HL-60 (cell line): ENCODE measurements at regions not wholly inside any gene's neighbourhood (a gene's known extent, or its start where the extent isn't known, plus 50 kb on each side); places are given as distances from the start of the nearest gene placed in this dataset.

ENCODE experiments used
- DNase-seq, 2 experiments: peaks; one replicate each; pipeline ENCODE4 v3.0.0-alpha.2; 2010 to 2020; ENCODE audit warnings: low read depth in 1 of 2, low spot score in 1 of 2
- H3K27ac ChIP-seq: fragments of 250-450 bp; sonication (Bioruptor Pico); replicated peaks from 2 replicates; pipeline ENCODE4 v1.5.1; 2020; ENCODE audit warnings: mild to moderate bottlenecking, moderate library complexity
- H3K27me3 ChIP-seq: fragments of 250-450 bp; sonication (Bioruptor Pico); 2 replicates; pipeline ENCODE4 v1.5.1; 2021; ENCODE audit warnings: mild to moderate bottlenecking, moderate library complexity; ENCODE audit not compliant: insufficient read depth, poor library complexity, severe bottlenecking
- H3K4me3 ChIP-seq: replicated peaks from 2 replicates; pipeline ENCODE4 v1.5.1; 2011; ENCODE audit warnings: mild to moderate bottlenecking, control low read depth, low read length; ENCODE audit not compliant: insufficient read depth
- GABPA ChIP-seq: IDR thresholded peaks from 2 replicates; pipeline ENCODE4 v1.6.1; 2012; ENCODE audit warnings: low read depth
- POLR2AphosphoS5 ChIP-seq: IDR thresholded peaks from 2 replicates; pipeline ENCODE4 v1.6.1; 2012; ENCODE audit warnings: low read depth
- SPI1 ChIP-seq: IDR thresholded peaks from 2 replicates; pipeline ENCODE4 v1.6.1; 2012; ENCODE audit warnings: low read depth, mild to moderate bottlenecking, borderline replicate concordance
- TF ChIP-seq, protein P1 (sequence below): IDR thresholded peaks from 2 replicates; pipeline ENCODE4 v1.6.1; 2012; ENCODE audit warnings: low read depth; ENCODE audit not compliant: insufficient replicate concordance
- TF ChIP-seq, protein P2 (sequence below): IDR thresholded peaks from one replicate; pipeline ENCODE4 v1.5.1; 2011; ENCODE audit warnings: low read length, control low read depth, inconsistent platforms; ENCODE audit not compliant: insufficient read depth

DNA sequence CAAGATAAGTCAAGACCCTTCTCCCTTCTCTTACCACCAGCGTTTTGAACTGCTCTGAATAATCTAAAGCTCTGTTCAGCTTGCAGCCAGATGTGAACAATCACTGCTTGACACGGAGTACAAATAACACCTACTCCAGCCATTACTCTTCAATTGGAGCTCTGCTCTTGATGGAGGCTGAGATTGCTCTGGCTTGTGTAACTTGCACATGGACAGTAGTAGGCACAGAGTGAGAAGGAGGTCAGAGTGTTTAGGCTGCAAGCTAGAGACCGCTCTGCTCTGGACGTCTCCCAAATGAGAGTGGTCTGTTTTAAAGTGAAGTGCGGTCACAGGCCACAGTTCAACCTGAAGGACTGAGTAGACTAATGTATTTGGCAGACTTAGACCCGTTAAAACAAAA is 158.3 kb downstream of the HDGFL1 start:
- DNase-seq, result no peak
- no peak for TF ChIP-seq POLR2AphosphoS5
- TF ChIP-seq GABPA, result no peak
- TF ChIP-seq, protein P1, sequence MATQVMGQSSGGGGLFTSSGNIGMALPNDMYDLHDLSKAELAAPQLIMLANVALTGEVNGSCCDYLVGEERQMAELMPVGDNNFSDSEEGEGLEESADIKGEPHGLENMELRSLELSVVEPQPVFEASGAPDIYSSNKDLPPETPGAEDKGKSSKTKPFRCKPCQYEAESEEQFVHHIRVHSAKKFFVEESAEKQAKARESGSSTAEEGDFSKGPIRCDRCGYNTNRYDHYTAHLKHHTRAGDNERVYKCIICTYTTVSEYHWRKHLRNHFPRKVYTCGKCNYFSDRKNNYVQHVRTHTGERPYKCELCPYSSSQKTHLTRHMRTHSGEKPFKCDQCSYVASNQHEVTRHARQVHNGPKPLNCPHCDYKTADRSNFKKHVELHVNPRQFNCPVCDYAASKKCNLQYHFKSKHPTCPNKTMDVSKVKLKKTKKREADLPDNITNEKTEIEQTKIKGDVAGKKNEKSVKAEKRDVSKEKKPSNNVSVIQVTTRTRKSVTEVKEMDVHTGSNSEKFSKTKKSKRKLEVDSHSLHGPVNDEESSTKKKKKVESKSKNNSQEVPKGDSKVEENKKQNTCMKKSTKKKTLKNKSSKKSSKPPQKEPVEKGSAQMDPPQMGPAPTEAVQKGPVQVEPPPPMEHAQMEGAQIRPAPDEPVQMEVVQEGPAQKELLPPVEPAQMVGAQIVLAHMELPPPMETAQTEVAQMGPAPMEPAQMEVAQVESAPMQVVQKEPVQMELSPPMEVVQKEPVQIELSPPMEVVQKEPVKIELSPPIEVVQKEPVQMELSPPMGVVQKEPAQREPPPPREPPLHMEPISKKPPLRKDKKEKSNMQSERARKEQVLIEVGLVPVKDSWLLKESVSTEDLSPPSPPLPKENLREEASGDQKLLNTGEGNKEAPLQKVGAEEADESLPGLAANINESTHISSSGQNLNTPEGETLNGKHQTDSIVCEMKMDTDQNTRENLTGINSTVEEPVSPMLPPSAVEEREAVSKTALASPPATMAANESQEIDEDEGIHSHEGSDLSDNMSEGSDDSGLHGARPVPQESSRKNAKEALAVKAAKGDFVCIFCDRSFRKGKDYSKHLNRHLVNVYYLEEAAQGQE, result no peak
- TF ChIP-seq, protein P2, sequence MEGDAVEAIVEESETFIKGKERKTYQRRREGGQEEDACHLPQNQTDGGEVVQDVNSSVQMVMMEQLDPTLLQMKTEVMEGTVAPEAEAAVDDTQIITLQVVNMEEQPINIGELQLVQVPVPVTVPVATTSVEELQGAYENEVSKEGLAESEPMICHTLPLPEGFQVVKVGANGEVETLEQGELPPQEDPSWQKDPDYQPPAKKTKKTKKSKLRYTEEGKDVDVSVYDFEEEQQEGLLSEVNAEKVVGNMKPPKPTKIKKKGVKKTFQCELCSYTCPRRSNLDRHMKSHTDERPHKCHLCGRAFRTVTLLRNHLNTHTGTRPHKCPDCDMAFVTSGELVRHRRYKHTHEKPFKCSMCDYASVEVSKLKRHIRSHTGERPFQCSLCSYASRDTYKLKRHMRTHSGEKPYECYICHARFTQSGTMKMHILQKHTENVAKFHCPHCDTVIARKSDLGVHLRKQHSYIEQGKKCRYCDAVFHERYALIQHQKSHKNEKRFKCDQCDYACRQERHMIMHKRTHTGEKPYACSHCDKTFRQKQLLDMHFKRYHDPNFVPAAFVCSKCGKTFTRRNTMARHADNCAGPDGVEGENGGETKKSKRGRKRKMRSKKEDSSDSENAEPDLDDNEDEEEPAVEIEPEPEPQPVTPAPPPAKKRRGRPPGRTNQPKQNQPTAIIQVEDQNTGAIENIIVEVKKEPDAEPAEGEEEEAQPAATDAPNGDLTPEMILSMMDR, result no peak
- no peak for TF ChIP-seq SPI1
- Histone ChIP-seq H3K27me3 (no peaks in the 10 kb centered on the region), H3K4me3 (no peak overlapping the region), H3K27ac (no peak overlapping the region)

DNA sequence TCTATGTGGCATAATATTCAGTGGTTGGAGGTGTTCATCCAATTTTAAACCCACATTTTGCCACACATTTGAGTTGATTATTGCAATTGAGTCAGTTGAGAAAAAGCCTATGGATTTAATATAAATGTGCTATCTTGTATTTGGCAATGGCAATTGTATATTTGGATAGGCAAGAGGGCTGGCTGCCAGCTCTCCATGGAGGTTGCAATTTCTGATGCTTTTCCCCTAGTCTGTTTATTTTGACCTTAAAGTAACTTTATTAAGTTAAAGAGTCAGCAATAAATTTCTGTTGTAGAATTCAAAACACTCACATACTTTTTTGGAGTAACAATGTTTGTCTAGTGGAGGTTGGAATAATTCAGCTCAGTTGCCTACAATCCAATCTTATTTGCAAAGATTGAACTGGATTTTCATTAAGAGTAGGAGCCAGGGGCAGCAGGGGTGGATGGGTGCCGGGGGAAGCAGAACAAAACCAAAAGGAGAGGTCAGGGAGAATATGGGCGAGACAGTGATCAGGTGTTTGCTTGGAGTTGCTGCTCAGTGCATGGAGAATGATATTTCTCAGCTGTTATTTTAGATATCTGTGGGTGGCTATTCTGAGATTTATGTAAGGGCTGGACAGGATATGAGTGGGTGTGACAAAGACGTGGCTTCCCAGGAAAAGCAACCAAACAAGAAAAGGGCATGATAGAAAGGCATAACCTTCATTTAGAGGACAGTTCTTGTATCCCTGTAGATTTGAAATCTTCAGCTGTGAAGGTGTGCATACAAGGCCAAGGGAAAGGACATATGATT is 163.0 kb downstream of the HDGFL1 start:
- no peak for TF ChIP-seq POLR2AphosphoS5
- Histone ChIP-seq H3K4me3 (no peak overlapping the region), H3K27ac (no peak overlapping the region), H3K27me3 (no peaks in the 10 kb centered on the region)
- no peak for DNase-seq

DNA sequence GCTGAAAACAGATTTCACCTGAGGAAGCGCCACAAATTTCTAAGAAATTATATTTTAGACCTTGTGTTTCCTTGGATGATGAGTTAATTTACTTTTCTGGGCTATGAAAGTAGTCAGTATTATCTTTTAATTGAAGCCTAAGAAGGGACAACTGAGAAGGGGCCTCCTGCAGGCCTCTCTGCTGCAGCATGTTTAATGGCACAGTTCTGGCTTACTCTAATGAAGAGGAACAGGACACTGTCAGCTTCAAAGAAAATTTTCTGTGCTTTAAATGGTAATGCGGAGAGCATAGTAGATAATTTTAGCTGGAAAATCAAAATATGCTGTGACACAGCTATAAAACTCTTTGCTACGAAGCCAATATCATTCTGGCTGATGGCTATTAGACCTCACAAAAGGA is 167.4 kb downstream of the HDGFL1 start:
- Histone ChIP-seq H3K4me3 (no peak overlapping the region), H3K27me3 (no peaks in the 10 kb centered on the region), H3K27ac (no peak overlapping the region)
- no peak for TF ChIP-seq SPI1
- TF ChIP-seq POLR2AphosphoS5, result no peak
- TF ChIP-seq, protein P1, result no peak
- no peak for TF ChIP-seq GABPA
- TF ChIP-seq, protein P2, result no peak
- no peak for DNase-seq

DNA sequence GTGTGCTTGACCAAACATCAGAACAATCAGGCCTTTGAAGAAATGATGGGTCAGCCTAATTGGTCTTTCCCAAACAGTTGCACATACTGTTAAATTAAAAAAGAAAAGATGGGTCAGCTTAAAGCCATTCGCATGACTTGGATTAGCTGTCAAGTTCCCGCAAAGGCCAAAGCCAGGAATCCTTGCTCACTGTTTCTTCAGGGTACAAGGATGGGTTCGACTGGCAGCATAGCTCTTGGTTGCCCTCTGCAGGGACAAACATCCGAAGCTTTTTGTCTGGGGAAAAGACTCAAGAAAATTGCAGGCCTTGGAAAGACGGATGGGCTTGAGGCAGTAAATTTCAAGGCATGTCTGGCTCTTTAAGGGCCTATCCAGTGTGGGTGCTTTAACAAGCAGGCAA is 168.0 kb downstream of the HDGFL1 start:
- DNase-seq, result peak in 1 of 2 experiments; percentile 4
- no peak overlapping the region for H3K4me3 ChIP-seq
- TF ChIP-seq, protein P2, result no peak
- no peak for TF ChIP-seq GABPA
- TF ChIP-seq, protein P1, result no peak
- TF ChIP-seq POLR2AphosphoS5, result no peak
- no peak for TF ChIP-seq SPI1
- H3K27me3 ChIP-seq, result no peaks in the 10 kb centered on the region
- no peak overlapping the region for H3K27ac ChIP-seq
